Spleen (tissue), 7 donors: ENCODE measurements at regions not wholly inside any gene's neighbourhood (a gene's known extent, or its start where the extent isn't known, plus 50 kb on each side); places are given as distances from the start of the nearest gene placed in this dataset.

Source experiments
- POLR2A ChIP-seq, 3 donors: fragments of 450-650 bp; IDR thresholded peaks; one replicate each; pipeline ENCODE4 v1.5.1; 2017; ENCODE audit warnings: antibody characterized with exemption in 3 of 3, mild to moderate bottlenecking in 1 of 3
- TF ChIP-seq, protein P1 (sequence below), 11 experiments: fragments of 200-600 bp in 7 of 11; fragments of 450-650 bp in 4 of 11; sonication (generic) in 4 of 11; IDR thresholded peaks in 8 of 11; conservative IDR thresholded peaks in 3 of 11; 1 replicate in 7 of 11; 2 replicates in 4 of 11; pipeline versions ENCODE4 v1.4.0 to v1.8.0; 2016 to 2021; ENCODE audit warnings: antibody characterized with exemption in 11 of 11, inconsistent platforms in 4 of 11, mild to moderate bottlenecking in 1 of 11
- donor health status: DM: no; HTN: no; CAD: no; lungs with moderate emphysema.
- donor health status: DM: no; HTN: no; CAD: no.
- donor health status: DM: no; HTN: no; CAD: no.

DNA sequence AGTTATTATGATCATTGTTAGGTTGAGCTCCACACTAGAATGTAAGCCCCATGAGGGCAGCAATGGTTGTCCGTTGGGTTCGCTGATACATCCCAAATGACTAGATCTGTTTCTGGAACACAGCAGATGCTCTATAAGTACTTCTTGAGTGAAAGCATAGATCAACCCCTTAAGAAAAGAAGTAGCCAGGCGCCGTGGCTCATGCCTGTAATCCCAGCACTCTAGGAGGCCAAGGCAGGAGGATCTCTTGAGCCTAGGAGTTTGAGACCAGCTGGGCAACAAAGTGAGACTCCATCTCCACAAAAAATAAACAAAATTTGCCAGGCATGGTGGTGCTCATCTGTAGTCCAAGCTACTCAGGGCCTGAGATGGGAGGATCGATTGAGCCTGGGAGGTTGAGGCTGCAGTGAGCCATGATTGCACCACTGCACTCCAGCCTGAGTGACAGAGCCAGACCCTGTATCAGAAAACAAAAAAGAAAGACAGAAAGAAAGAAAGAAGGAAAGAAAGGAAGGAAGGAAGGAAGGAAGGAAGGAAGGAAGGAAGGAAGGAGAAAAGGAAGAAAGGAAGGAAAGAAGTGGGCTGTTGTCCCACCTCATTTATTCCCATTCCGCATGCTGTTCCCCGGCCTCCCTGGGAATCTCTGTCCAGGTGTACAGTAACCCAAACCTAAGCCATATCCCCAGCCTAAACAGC, 54.4 kb upstream of the RPL38 start:
- no peak for TF ChIP-seq POLR2A (IDR thresholded peaks at IDR 0.05)
- TF ChIP-seq, protein P1, sequence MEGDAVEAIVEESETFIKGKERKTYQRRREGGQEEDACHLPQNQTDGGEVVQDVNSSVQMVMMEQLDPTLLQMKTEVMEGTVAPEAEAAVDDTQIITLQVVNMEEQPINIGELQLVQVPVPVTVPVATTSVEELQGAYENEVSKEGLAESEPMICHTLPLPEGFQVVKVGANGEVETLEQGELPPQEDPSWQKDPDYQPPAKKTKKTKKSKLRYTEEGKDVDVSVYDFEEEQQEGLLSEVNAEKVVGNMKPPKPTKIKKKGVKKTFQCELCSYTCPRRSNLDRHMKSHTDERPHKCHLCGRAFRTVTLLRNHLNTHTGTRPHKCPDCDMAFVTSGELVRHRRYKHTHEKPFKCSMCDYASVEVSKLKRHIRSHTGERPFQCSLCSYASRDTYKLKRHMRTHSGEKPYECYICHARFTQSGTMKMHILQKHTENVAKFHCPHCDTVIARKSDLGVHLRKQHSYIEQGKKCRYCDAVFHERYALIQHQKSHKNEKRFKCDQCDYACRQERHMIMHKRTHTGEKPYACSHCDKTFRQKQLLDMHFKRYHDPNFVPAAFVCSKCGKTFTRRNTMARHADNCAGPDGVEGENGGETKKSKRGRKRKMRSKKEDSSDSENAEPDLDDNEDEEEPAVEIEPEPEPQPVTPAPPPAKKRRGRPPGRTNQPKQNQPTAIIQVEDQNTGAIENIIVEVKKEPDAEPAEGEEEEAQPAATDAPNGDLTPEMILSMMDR (IDR thresholded peaks at IDR 0.05 in 8 of 11, conservative IDR thresholded peaks at IDR 0.05 in 3 of 11): no peak
